ENCODE measurements at regions not wholly inside any gene's neighbourhood (a gene's known extent, or its start where the extent isn't known, plus 50 kb on each side); places are given as distances from the start of the nearest gene placed in this dataset.

DNA sequence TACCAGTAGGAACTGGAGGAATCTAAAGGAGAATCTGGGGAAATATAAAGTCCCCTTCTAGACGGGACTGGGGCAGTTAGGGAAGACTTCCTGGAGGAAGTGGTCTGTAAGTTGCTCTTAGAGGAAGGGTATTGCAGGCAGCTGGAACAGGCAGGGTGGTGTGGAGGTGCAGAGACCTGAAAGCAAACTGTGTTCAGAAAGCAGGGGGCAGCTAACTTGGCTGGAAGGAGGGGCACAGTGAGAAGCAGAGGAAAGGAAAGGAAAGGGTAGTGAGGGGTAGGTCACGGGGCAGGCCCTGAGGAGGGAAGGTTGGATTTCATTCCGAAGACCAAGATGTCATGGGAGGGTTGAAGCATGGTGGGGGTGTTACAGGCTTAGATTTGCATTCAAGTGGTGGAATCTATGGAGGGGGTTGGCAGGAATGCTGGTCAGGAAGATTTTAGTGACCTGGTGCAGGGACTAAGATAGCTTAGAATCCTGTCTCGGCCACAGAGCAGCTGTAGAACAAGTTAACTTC is 240.7 kb downstream of the FOXD2 start:
- TF ChIP-seq POLR2A (IDR thresholded peaks at IDR 0.05): no peak
- TF ChIP-seq, protein P1, sequence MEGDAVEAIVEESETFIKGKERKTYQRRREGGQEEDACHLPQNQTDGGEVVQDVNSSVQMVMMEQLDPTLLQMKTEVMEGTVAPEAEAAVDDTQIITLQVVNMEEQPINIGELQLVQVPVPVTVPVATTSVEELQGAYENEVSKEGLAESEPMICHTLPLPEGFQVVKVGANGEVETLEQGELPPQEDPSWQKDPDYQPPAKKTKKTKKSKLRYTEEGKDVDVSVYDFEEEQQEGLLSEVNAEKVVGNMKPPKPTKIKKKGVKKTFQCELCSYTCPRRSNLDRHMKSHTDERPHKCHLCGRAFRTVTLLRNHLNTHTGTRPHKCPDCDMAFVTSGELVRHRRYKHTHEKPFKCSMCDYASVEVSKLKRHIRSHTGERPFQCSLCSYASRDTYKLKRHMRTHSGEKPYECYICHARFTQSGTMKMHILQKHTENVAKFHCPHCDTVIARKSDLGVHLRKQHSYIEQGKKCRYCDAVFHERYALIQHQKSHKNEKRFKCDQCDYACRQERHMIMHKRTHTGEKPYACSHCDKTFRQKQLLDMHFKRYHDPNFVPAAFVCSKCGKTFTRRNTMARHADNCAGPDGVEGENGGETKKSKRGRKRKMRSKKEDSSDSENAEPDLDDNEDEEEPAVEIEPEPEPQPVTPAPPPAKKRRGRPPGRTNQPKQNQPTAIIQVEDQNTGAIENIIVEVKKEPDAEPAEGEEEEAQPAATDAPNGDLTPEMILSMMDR (IDR thresholded peaks at IDR 0.05): no peak
